PC-3 (cell line): ENCODE measurements at regions not wholly inside any gene's neighbourhood (a gene's known extent, or its start where the extent isn't known, plus 50 kb on each side); places are given as distances from the start of the nearest gene placed in this dataset.

ENCODE experiments used
- ATAC-seq: fragments of 200-7000 bp; cut with Tn5 transposase; 2 replicates; pipeline ENCODE4 v1.9.1; 2020; ENCODE audit warnings: mild to moderate bottlenecking, moderate library complexity
- BruUV-seq: library from RNA; stranded (reverse); fragments of 400-500 nt; replicated peaks from 2 replicates; lab custom pipeline; 2021; lab: Mats Ljungman, UMichigan
- CTCF ChIA-PET: fragments of 300-600 bp; sonication (Branson Sonifier 250); formaldehyde crosslinking; loops from one replicate; lab custom pipeline; 2022; ENCODE audit warnings: antibody characterized with exemption; lab: Charles Lee
- POLR2A ChIA-PET: fragments of 300-600 bp; sonication (Branson Sonifier 250); formaldehyde crosslinking; loops from one replicate; lab custom pipeline; 2022; ENCODE audit warnings: antibody characterized with exemption; ENCODE audit not compliant: unreplicated experiment; lab: Charles Lee
- DNase-seq: peaks from one replicate; pipeline ENCODE4 v3.0.0-alpha.2; 2015
- H2AFZ ChIP-seq: fragments of 300-600 bp; sonication (generic); 2 replicates; pipeline ENCODE4 v1.6.0; 2016; ENCODE audit warnings: antibody characterized with exemption, low read length
- H3F3A ChIP-seq: fragments of 300-600 bp; sonication (generic); one replicate; pipeline ENCODE4 v1.6.0; 2017; ENCODE audit warnings: antibody characterized with exemption, low read length, control low read depth, mild to moderate bottlenecking; ENCODE audit not compliant: unreplicated experiment
- H3K27ac ChIP-seq: fragments of 300-600 bp; sonication (generic); 2 replicates; pipeline ENCODE4 v1.5.1; 2016; ENCODE audit warnings: mild to moderate bottlenecking, low read length
- H3K27me3 ChIP-seq: fragments of 300-600 bp; sonication (generic); 2 replicates; pipeline ENCODE4 v1.6.1; 2016; ENCODE audit warnings: low read length, mixed read lengths
- H3K36me3 ChIP-seq: fragments of 300-600 bp; sonication (generic); 2 replicates; pipeline ENCODE4 v1.6.1; 2016; ENCODE audit warnings: low read depth, mixed run types, low read length, mixed read lengths
- H3K4me1 ChIP-seq: fragments of 300-600 bp; sonication (generic); 2 replicates; pipeline ENCODE4 v1.5.1; 2016; ENCODE audit warnings: low read length; ENCODE audit not compliant: insufficient read depth
- H3K4me2 ChIP-seq: fragments of 300-600 bp; sonication (generic); 2 replicates; pipeline ENCODE4 v1.6.0; 2016; ENCODE audit warnings: low read length
- H3K4me3 ChIP-seq: fragments of 300-600 bp; sonication (generic); 2 replicates; pipeline ENCODE4 v1.5.1; 2016; ENCODE audit warnings: mild to moderate bottlenecking, low read length, mixed read lengths
- H3K79me2 ChIP-seq: fragments of 300-600 bp; sonication (generic); 2 replicates; pipeline ENCODE4 v1.6.1; 2017; ENCODE audit warnings: low read length, mixed read lengths
- H3K9ac ChIP-seq: fragments of 300-600 bp; sonication (generic); 2 replicates; pipeline ENCODE4 v1.6.0; 2016; ENCODE audit warnings: mild to moderate bottlenecking, low read length
- H3K9me2 ChIP-seq: fragments of 300-600 bp; sonication (generic); replicated peaks from 2 replicates; pipeline ENCODE4 v1.6.1; 2016; ENCODE audit warnings: mixed run types, low read length, mixed read lengths
- H3K9me3 ChIP-seq: fragments of 300-600 bp; sonication (generic); 2 replicates; pipeline ENCODE4 v1.6.1; 2016; ENCODE audit warnings: low read length, mixed read lengths
- H4K20me1 ChIP-seq: fragments of 300-600 bp; sonication (generic); 2 replicates; pipeline ENCODE4 v1.6.1; 2016; ENCODE audit warnings: low read length, mixed read lengths
- CTCF ChIP-seq: fragments of 300-600 bp; sonication (generic); conservative IDR thresholded peaks from 2 replicates; pipeline ENCODE4 v1.5.1; 2017; ENCODE audit warnings: antibody characterized with exemption, low read depth, mild to moderate bottlenecking, low read length
- EZH2 ChIP-seq: fragments of 300-600 bp; sonication (generic); IDR thresholded peaks from one replicate; pipeline ENCODE4 v1.6.1; 2017; ENCODE audit warnings: antibody characterized with exemption, mild to moderate bottlenecking, low read length; ENCODE audit not compliant: unreplicated experiment
- EZH2phosphoT487 ChIP-seq: fragments of 300-600 bp; sonication (generic); IDR thresholded peaks from 2 replicates; pipeline ENCODE4 v1.6.1; 2018; ENCODE audit warnings: mild to moderate bottlenecking, antibody characterized with exemption, low read length, borderline replicate concordance
- intact Hi-C: fragments of 100-400 bp; cut with micrococcal nuclease; formaldehyde crosslinking; loops from 2 replicates; pipeline ENCODE4 v1.9.0; 2023

- no peak for TF ChIP-seq EZH2
- no peak for TF ChIP-seq EZH2phosphoT487
- TF ChIP-seq CTCF = no peak
- H2AFZ ChIP-seq = no peak overlapping the region
- ATAC-seq (no peak), DNase-seq (no peak)
- intact Hi-C loops = no loop called here
- no peaks in the 10 kb centered on the region for H3F3A ChIP-seq
- no peaks in the 10 kb centered on the region for H4K20me1 ChIP-seq
- H3K9me3 ChIP-seq = no peaks in the 10 kb centered on the region
- CTCF ChIA-PET = no interaction called here
- no peak overlapping the region for H3K4me3 ChIP-seq
- BruUV-seq = no TSS peak
- H3K9me2 ChIP-seq = no peaks in the 10 kb centered on the region
- no peaks in the 10 kb centered on the region for H3K27me3 ChIP-seq
- no peaks in the 10 kb centered on the region for H3K4me1 ChIP-seq
- no peaks in the 10 kb centered on the region for H3K79me2 ChIP-seq
- POLR2A ChIA-PET = interaction anchor here (0.6 kb wide), 1 partner anchor 39 kb away, joined by 3 read pairs; no protein-coding TSS in a partner anchor
- no peak overlapping the region for H3K27ac ChIP-seq
- no peak overlapping the region for H3K4me2 ChIP-seq
- H3K36me3 ChIP-seq = no peaks in the 10 kb centered on the region
- no peak overlapping the region for H3K9ac ChIP-seq
Measured at GRCh38 chr4:38581426-38582106, 82.4 kb upstream of the KLF3 start.

GRCh38 chr4:38582445-38582844 is 81.6 kb upstream of the KLF3 start:
- BruUV-seq = no TSS peak
- Histone ChIP-seq H4K20me1 (no peaks in the 10 kb centered on the region), H3K9me2 (no peaks in the 10 kb centered on the region), H3K79me2 (no peaks in the 10 kb centered on the region), H3K4me3 (no peak overlapping the region), H3K36me3 (no peaks in the 10 kb centered on the region), H3K27ac (no peak overlapping the region), H3F3A (no peaks in the 10 kb centered on the region), H3K9ac (no peak overlapping the region), H3K4me1 (no peaks in the 10 kb centered on the region), H3K9me3 (no peaks in the 10 kb centered on the region), H3K4me2 (no peak overlapping the region), H3K27me3 (no peaks in the 10 kb centered on the region), H2AFZ (no peak overlapping the region)
- CTCF ChIA-PET = no interaction called here
- POLR2A ChIA-PET = interaction anchor here (0.6 kb wide), 1 partner anchor 39 kb away, joined by 3 read pairs; no protein-coding TSS in a partner anchor
- no peak for TF ChIP-seq EZH2phosphoT487
- TF ChIP-seq CTCF = no peak
- TF ChIP-seq EZH2 = no peak
- DNase-seq = no peak
- intact Hi-C loops = no loop called here
- no peak for ATAC-seq

- H3K9me3 ChIP-seq = no peaks in the 10 kb centered on the region
- H3K27ac ChIP-seq = no peak overlapping the region
- H3K9me2 ChIP-seq = no peaks in the 10 kb centered on the region
- TF ChIP-seq EZH2phosphoT487 (no peak), EZH2 (no peak), CTCF (no peak)
- no peaks in the 10 kb centered on the region for H3K27me3 ChIP-seq
- no peaks in the 10 kb centered on the region for H3K4me1 ChIP-seq
- no peaks in the 10 kb centered on the region for H4K20me1 ChIP-seq
- no peaks in the 10 kb centered on the region for H3K36me3 ChIP-seq
- intact Hi-C loops = no loop called here
- no peak overlapping the region for H3K4me3 ChIP-seq
- H3K79me2 ChIP-seq = no peaks in the 10 kb centered on the region
- POLR2A ChIA-PET = no interaction called here
- ATAC-seq (no peak), DNase-seq (no peak)
- no peak overlapping the region for H2AFZ ChIP-seq
- no TSS peak for BruUV-seq
- CTCF ChIA-PET = no interaction called here
- H3F3A ChIP-seq = no peaks in the 10 kb centered on the region
- no peak overlapping the region for H3K9ac ChIP-seq
- H3K4me2 ChIP-seq = no peak overlapping the region
Measured at GRCh38 chr4:38582889-38583470, 81.0 kb upstream of the KLF3 start.
